ENCODE measurements at regions not wholly inside any gene's neighbourhood (a gene's known extent, or its start where the extent isn't known, plus 50 kb on each side); places are given as distances from the start of the nearest gene placed in this dataset.

DNA sequence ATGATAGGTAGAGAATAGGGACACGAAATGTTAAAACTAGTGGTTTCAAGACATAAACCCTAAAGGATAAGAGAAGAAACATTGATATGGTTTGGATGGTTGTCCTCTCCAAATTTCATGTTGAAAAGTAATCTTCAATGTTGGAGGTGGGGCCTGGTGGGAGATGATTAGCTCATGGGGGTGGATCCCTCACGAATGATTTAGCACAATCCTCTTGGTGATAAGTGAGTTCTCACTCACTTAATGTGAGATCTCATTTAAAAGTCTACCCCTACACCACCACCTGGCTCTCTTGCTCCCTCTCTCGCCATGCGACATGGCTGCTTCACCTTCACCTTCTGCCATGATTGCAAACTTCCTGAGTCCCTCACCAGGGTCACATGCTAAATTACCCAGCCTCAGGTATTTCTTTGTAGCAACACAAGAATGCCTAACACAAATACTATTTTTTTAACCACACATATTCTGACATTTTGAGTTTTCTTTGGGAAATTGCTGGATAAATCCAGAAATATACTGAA, 242.4 kb upstream of the PHF14 start:
- intact Hi-C loops (cut with DNase I), result no loop called here
- no peak for DNase-seq
- no peak for ATAC-seq (ENCODE audit: low FRiP score)
- Histone ChIP-seq H3K4me1 (ENCODE audit: control insufficient read depth in 1 of 2, insufficient read depth in 2 of 2, low read length in 2 of 2) (no peaks in the 10 kb centered on the region), H3K27ac (ENCODE audit: low read depth in 1 of 2, low read length in 2 of 2) (no peak overlapping the region), H3K36me3 (ENCODE audit: control insufficient read depth in 1 of 2, insufficient read depth in 2 of 2, low read length in 1 of 2) (no peaks in the 10 kb centered on the region), H3K27me3 (ENCODE audit: control insufficient read depth in 1 of 2, insufficient read depth in 2 of 2, low read length in 1 of 2) (peaks cover 0 to 1% of the 10 kb centered on the region in 2 donors), H3K9me3 (ENCODE audit: control insufficient read depth, low read length) (peaks cover 4% of the 10 kb centered on the region), H3K4me3 (ENCODE audit: low read length in 2 of 2) (no peak overlapping the region)
- 77 to 78% methylated on average over 4 of the region's 4 CpGs for WGBS, 2 donors

DNA sequence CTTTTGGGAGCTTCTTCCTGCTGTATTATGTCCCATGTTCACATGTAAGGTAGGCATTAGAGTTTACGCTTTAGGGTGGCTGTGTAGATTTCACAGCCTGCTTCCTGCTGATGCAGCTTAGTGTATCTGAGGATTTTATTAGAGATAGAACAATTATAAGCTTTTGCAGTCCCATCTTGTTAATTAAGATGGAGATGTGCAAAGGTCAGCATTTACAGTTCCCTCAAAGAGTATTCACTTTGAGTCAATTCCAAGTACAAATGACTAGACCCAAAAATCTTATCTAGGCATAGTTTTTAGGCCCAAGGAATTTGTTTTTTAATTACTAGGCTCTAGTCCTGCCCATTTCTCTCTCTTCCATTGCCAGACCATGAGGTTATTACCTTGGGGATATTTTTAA, 239.9 kb upstream of the PHF14 start:
- no peaks in the 10 kb centered on the region for H3K36me3 ChIP-seq (ENCODE audit: control insufficient read depth in 1 of 2, insufficient read depth in 2 of 2, low read length in 1 of 2)
- no peak overlapping the region for H3K4me3 ChIP-seq (ENCODE audit: low read length in 2 of 2)
- ATAC-seq (ENCODE audit: low FRiP score) (no peak), DNase-seq (no peak)
- no peaks in the 10 kb centered on the region for H3K4me1 ChIP-seq (ENCODE audit: control insufficient read depth in 1 of 2, insufficient read depth in 2 of 2, low read length in 2 of 2)
- peaks cover 0 to 1% of the 10 kb centered on the region in 2 donors for H3K27me3 ChIP-seq (ENCODE audit: control insufficient read depth in 1 of 2, insufficient read depth in 2 of 2, low read length in 1 of 2)
- WGBS, 2 donors, result 94 to 98% methylated on average over 1 of the region's 1 CpG
- intact Hi-C loops (cut with DNase I), result no loop called here
- H3K27ac ChIP-seq (ENCODE audit: low read depth in 1 of 2, low read length in 2 of 2), result no peak overlapping the region
- peaks cover 2% of the 10 kb centered on the region for H3K9me3 ChIP-seq (ENCODE audit: control insufficient read depth, low read length)

DNA sequence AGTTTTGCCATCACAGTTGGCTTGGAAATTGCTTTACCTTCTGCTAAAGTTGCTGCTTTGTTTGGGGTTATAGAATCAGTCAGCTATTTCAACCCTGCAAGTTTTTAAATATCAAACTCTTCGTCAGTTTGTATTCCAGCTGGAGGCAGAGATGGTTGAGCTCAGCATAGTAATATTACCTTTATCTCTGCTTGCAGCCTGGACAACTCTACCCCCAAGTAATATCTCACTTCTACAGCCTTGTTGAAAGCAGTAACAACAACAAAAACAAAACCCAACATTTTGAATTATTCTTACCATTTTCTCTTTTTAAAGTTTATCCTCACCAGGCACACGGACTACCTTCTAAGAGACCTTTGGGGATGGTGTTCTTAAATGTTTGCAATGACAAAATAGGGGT, 239.1 kb upstream of the PHF14 start:
- DNase-seq (no peak), ATAC-seq (ENCODE audit: low FRiP score) (no peak)
- H3K27ac ChIP-seq (ENCODE audit: low read depth in 1 of 2, low read length in 2 of 2), result no peak overlapping the region
- no peaks in the 10 kb centered on the region for H3K36me3 ChIP-seq (ENCODE audit: control insufficient read depth in 1 of 2, insufficient read depth in 2 of 2, low read length in 1 of 2)
- no peak overlapping the region for H3K4me3 ChIP-seq (ENCODE audit: low read length in 2 of 2)
- H3K4me1 ChIP-seq (ENCODE audit: control insufficient read depth in 1 of 2, insufficient read depth in 2 of 2, low read length in 2 of 2), result no peaks in the 10 kb centered on the region
- intact Hi-C loops (cut with DNase I), result no loop called here
- peaks cover 2% of the 10 kb centered on the region for H3K9me3 ChIP-seq (ENCODE audit: control insufficient read depth, low read length)
- peaks cover 0 to 1% of the 10 kb centered on the region in 2 donors for H3K27me3 ChIP-seq (ENCODE audit: control insufficient read depth in 1 of 2, insufficient read depth in 2 of 2, low read length in 1 of 2)
- 75 to 77% methylated on average over 2 of the region's 2 CpGs for WGBS, 2 donors

DNA sequence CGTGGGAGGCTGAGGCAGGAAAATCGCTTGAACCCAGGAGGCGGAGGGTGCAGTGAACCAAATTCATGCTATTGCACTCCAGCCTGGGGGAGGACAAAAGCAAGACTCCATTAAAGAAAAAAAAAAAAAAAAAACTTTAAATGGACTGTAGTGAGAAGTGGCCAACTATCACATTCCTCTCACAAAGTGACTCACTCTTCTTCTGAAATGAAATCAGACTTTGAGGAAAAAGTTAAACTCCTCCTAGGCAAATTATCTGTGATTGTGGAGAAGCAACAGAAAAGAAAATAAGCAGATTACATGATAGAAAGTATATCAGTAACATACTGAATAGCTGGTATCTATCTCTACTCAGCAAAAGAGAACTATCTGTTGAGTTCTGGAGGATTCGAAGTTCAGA, 234.3 kb upstream of the PHF14 start:
- Histone ChIP-seq H3K4me1 (ENCODE audit: control insufficient read depth in 1 of 2, insufficient read depth in 2 of 2, low read length in 2 of 2) (no peaks in the 10 kb centered on the region), H3K9me3 (ENCODE audit: control insufficient read depth, low read length) (no peaks in the 10 kb centered on the region), H3K36me3 (ENCODE audit: control insufficient read depth in 1 of 2, insufficient read depth in 2 of 2, low read length in 1 of 2) (no peaks in the 10 kb centered on the region), H3K27me3 (ENCODE audit: control insufficient read depth in 1 of 2, insufficient read depth in 2 of 2, low read length in 1 of 2) (peaks cover 0 to 1% of the 10 kb centered on the region in 2 donors), H3K27ac (ENCODE audit: low read depth in 1 of 2, low read length in 2 of 2) (no peak overlapping the region), H3K4me3 (ENCODE audit: low read length in 2 of 2) (no peak overlapping the region)
- ATAC-seq (ENCODE audit: low FRiP score) (no peak), DNase-seq (no peak)
- WGBS, 2 donors, result 86 to 87% methylated on average over 4 of the region's 4 CpGs
- intact Hi-C loops (cut with DNase I), result no loop called here

DNA sequence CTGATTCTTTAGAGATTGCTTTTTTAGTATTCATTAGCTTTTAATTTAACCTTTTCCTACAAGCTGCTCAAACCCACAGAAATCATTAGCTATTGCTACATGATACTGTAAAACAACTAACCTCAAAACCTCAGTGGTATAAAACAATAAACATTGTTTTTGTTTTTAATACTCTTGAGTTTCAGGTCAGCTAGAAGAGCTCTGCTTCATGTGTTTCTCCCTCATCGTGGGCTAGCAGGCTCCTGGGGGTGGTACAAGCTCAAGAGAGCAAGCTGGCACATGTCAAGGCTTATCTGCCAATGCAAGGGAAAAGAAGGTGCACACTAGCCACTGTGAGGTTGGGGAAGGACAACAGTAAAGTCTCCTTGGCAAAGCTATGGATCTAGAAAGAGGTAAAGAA, 232.9 kb upstream of the PHF14 start:
- Histone ChIP-seq H3K9me3 (ENCODE audit: control insufficient read depth, low read length) (no peaks in the 10 kb centered on the region), H3K4me3 (ENCODE audit: low read length in 2 of 2) (no peak overlapping the region), H3K27me3 (ENCODE audit: control insufficient read depth in 1 of 2, insufficient read depth in 2 of 2, low read length in 1 of 2) (no peaks in the 10 kb centered on the region), H3K36me3 (ENCODE audit: control insufficient read depth in 1 of 2, insufficient read depth in 2 of 2, low read length in 1 of 2) (no peaks in the 10 kb centered on the region), H3K4me1 (ENCODE audit: control insufficient read depth in 1 of 2, insufficient read depth in 2 of 2, low read length in 2 of 2) (no peaks in the 10 kb centered on the region), H3K27ac (ENCODE audit: low read depth in 1 of 2, low read length in 2 of 2) (no peak overlapping the region)
- intact Hi-C loops (cut with DNase I), result no loop called here
- 15 to 18% methylated on average over 1 of the region's 1 CpG for WGBS, 2 donors
- ATAC-seq (ENCODE audit: low FRiP score) (no peak), DNase-seq (no peak)

DNA sequence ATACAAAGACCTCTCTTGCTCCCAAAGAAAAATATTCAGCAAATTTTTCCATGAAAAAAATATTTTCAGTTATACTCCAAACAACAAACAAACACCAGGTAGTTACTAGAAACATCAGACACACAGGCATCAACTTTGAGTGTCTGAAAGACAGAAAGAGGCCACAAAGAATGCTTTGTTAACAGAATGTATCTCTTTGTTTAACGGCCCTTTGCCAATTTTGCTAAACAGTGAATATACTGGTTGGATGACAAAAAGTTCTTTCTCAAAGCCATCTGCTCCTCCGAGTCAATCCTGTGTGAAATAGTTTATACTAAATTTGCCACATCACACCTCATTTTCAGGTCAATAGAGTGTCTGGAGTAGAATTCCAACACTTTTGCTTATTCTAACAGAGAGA, 216.7 kb upstream of the PHF14 start:
- ATAC-seq (ENCODE audit: low FRiP score) (no peak), DNase-seq (no peak)
- 58 to 80% methylated on average over 2 of the region's 2 CpGs for WGBS, 2 donors
- Histone ChIP-seq H3K9me3 (ENCODE audit: control insufficient read depth, low read length) (peaks cover 2% of the 10 kb centered on the region), H3K4me1 (ENCODE audit: control insufficient read depth in 1 of 2, insufficient read depth in 2 of 2, low read length in 2 of 2) (no peaks in the 10 kb centered on the region), H3K27me3 (ENCODE audit: control insufficient read depth in 1 of 2, insufficient read depth in 2 of 2, low read length in 1 of 2) (no peaks in the 10 kb centered on the region), H3K36me3 (ENCODE audit: control insufficient read depth in 1 of 2, insufficient read depth in 2 of 2, low read length in 1 of 2) (no peaks in the 10 kb centered on the region), H3K27ac (ENCODE audit: low read depth in 1 of 2, low read length in 2 of 2) (no peak overlapping the region), H3K4me3 (ENCODE audit: low read length in 2 of 2) (no peak overlapping the region)
- intact Hi-C loops (cut with DNase I), result no loop called here

DNA sequence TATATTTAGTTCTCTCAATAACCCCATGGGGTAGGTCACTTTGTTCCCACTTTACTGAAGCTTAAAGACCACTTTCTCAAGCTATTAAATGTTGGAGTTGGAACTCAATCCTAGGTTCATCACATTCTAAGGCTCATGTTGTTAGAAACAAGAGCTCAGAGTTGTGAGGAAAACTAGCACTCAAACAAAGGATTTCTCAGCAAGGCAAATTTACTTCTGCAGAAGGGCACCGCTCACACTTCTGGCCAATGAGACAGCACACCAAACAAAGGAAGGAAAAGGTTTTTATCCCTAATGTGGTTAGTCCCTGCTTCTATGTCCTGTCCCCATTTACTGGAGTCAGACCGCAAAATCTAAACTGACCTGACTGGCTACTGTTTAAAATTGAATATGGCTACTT, 214.6 kb upstream of the PHF14 start:
- no peak for ATAC-seq (ENCODE audit: low FRiP score)
- no peak overlapping the region for H3K4me3 ChIP-seq (ENCODE audit: low read length in 2 of 2)
- no peak for DNase-seq
- no peaks in the 10 kb centered on the region for H3K4me1 ChIP-seq (ENCODE audit: control insufficient read depth in 1 of 2, insufficient read depth in 2 of 2, low read length in 2 of 2)
- H3K27me3 ChIP-seq (ENCODE audit: control insufficient read depth in 1 of 2, insufficient read depth in 2 of 2, low read length in 1 of 2), result no peaks in the 10 kb centered on the region
- intact Hi-C loops (cut with DNase I), result no loop called here
- no peaks in the 10 kb centered on the region for H3K36me3 ChIP-seq (ENCODE audit: control insufficient read depth in 1 of 2, insufficient read depth in 2 of 2, low read length in 1 of 2)
- peaks cover 2% of the 10 kb centered on the region for H3K9me3 ChIP-seq (ENCODE audit: control insufficient read depth, low read length)
- 87 to 93% methylated on average over 2 of the region's 2 CpGs for WGBS, 2 donors
- no peak overlapping the region for H3K27ac ChIP-seq (ENCODE audit: low read depth in 1 of 2, low read length in 2 of 2)

DNA sequence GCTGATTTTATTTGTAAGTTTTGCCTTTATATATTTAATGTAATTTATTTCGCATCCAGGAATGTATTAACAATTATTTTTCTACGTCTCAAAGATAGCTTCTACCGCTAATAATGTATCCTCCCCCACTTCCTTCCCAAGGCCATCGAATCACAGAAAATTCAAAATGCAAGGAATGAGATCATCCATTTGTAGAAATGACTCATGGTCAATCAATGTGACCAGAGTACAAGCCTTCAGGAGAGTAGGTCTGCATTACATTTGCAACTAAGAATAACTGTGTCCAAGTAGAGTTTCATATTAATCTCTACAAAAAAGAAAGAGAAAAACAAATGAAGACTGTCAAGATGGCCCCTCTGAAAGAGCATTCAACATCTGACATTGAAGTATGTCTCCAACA, 205.9 kb upstream of the PHF14 start:
- WGBS, 2 donors, result 70 to 74% methylated on average over 4 of the region's 4 CpGs
- Histone ChIP-seq H3K27ac (ENCODE audit: low read depth in 1 of 2, low read length in 2 of 2) (no peak overlapping the region), H3K27me3 (ENCODE audit: control insufficient read depth in 1 of 2, insufficient read depth in 2 of 2, low read length in 1 of 2) (no peaks in the 10 kb centered on the region), H3K9me3 (ENCODE audit: control insufficient read depth, low read length) (no peaks in the 10 kb centered on the region), H3K4me3 (ENCODE audit: low read length in 2 of 2) (no peak overlapping the region), H3K4me1 (ENCODE audit: control insufficient read depth in 1 of 2, insufficient read depth in 2 of 2, low read length in 2 of 2) (no peaks in the 10 kb centered on the region), H3K36me3 (ENCODE audit: control insufficient read depth in 1 of 2, insufficient read depth in 2 of 2, low read length in 1 of 2) (no peaks in the 10 kb centered on the region)
- ATAC-seq (ENCODE audit: low FRiP score) (no peak), DNase-seq (no peak)
- intact Hi-C loops (cut with DNase I), result no loop called here

DNA sequence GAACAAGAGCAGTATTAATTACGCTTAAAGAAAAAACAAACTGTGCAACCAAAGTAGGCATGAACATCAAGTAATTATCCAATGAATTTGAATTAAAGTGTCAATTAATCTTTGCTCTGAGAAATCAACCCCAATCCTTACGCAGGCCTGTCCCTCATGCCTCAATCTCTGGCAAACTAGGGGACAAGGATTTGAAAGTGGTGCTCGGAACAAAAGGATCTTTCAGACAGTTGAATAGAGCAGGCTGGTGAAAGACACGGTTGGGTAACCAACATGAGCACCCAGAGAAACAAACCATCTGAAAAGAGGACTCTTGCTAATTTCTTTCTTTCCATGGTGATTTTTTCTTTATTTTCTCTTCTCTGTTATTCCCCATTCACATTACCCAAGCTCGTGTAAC, 203.5 kb upstream of the PHF14 start:
- WGBS, 2 donors, result 67 to 78% methylated on average over 5 of the region's 5 CpGs
- intact Hi-C loops (cut with DNase I), result no loop called here

More for the DNA sequence above, 203.5 kb upstream of the PHF14 start:
- ATAC-seq (ENCODE audit: low FRiP score) (no peak), DNase-seq (no peak)
- Histone ChIP-seq H3K4me1 (ENCODE audit: control insufficient read depth in 1 of 2, insufficient read depth in 2 of 2, low read length in 2 of 2) (no peaks in the 10 kb centered on the region), H3K27me3 (ENCODE audit: control insufficient read depth in 1 of 2, insufficient read depth in 2 of 2, low read length in 1 of 2) (no peaks in the 10 kb centered on the region), H3K4me3 (ENCODE audit: low read length in 2 of 2) (no peak overlapping the region), H3K27ac (ENCODE audit: low read depth in 1 of 2, low read length in 2 of 2) (no peak overlapping the region), H3K36me3 (ENCODE audit: control insufficient read depth in 1 of 2, insufficient read depth in 2 of 2, low read length in 1 of 2) (no peaks in the 10 kb centered on the region), H3K9me3 (ENCODE audit: control insufficient read depth, low read length) (no peaks in the 10 kb centered on the region)

Data from aorta (tissue), 5 donors.